CD4-positive, alpha-beta T cell treated with Interleukin-12 subunit alpha and Interleukin-12 subunit beta, for 1 hour (primary cell): ENCODE measurements at regions not wholly inside any gene's neighbourhood (a gene's known extent, or its start where the extent isn't known, plus 50 kb on each side); places are given as distances from the start of the nearest gene placed in this dataset.
"Not testable (repeated sequence)": the region's sequence is repeated elsewhere in the genome, so short reads cannot be mapped to it uniquely, and the experiment has no call there.

Experiments used
- DNase-seq: peaks from one replicate; pipeline ENCODE4 v3.0.0-alpha.2; 2020

- no peak for DNase-seq
Observed at GRCh38 chr6:115540077-115540869, 520.4 kb downstream of the FRK start.

- no peak for DNase-seq
Observed at GRCh38 chr6:115539531-115539930, 521.2 kb downstream of the FRK start.

GRCh38 chr6:115524821-115525220 is 535.9 kb downstream of the FRK start:
- no peak for DNase-seq

GRCh38 chr6:115521747-115522146 is 538.9 kb downstream of the FRK start:
- not testable (repeated sequence) for DNase-seq

GRCh38 chr6:115514656-115515055 is 546.0 kb downstream of the FRK start:
- DNase-seq, result no peak

GRCh38 chr6:115512923-115513322 is 547.8 kb downstream of the FRK start:
- DNase-seq, result no peak

- no peak for DNase-seq
Observed at GRCh38 chr6:115511771-115512170, 548.9 kb downstream of the FRK start.

GRCh38 chr6:115502432-115502831 is 558.3 kb downstream of the FRK start:
- not testable (repeated sequence) for DNase-seq

GRCh38 chr6:115495184-115495583 is 565.5 kb downstream of the FRK start:
- DNase-seq, result no peak

- DNase-seq, result no peak
Observed at GRCh38 chr6:115487331-115487730, 573.4 kb downstream of the FRK start.

GRCh38 chr6:115485400-115485799 is 575.3 kb downstream of the FRK start:
- DNase-seq, result no peak

- not testable (repeated sequence) for DNase-seq
Observed at GRCh38 chr6:115480543-115480942, 580.1 kb downstream of the FRK start.

- DNase-seq, result no peak
Observed at GRCh38 chr6:115474443-115475041, 586.1 kb downstream of the FRK start.

- no peak for DNase-seq
Observed at GRCh38 chr6:115468272-115469005, 592.3 kb downstream of the FRK start.

GRCh38 chr6:115467726-115468125 is 593.0 kb downstream of the FRK start:
- no peak for DNase-seq

GRCh38 chr6:115460913-115461312 is 599.8 kb downstream of the FRK start:
- no peak for DNase-seq

- DNase-seq, result no peak
Observed at GRCh38 chr6:115456848-115457247, 603.8 kb downstream of the FRK start.

- DNase-seq, result no peak
Observed at GRCh38 chr6:115443825-115444478, 616.7 kb downstream of the FRK start.

GRCh38 chr6:115442323-115442722 is 618.4 kb downstream of the FRK start:
- no peak for DNase-seq

GRCh38 chr6:115441651-115442050 is 619.0 kb downstream of the FRK start:
- DNase-seq, result no peak

- DNase-seq, result no peak
Observed at GRCh38 chr6:115415378-115415777, 645.3 kb downstream of the FRK start.

GRCh38 chr6:115414916-115415315 is 645.8 kb downstream of the FRK start:
- DNase-seq, result not testable (repeated sequence)

- no peak for DNase-seq
Observed at GRCh38 chr6:115411756-115412155, 648.9 kb downstream of the FRK start.
